ENCODE measurements at regions not wholly inside any gene's neighbourhood (a gene's known extent, or its start where the extent isn't known, plus 50 kb on each side); places are given as distances from the start of the nearest gene placed in this dataset.

- BruUV-seq (replicated peaks): no TSS peak
- POLR2A ChIA-PET: no interaction called here
Observed at GRCh38 chr7:145293228-145293701, 457.4 kb upstream of the TPK1 start.

GRCh38 chr7:145289384-145289783 lies 453.5 kb upstream of the TPK1 start:
- no peaks in the 10 kb centered on the region for H3K4me1 ChIP-seq (ENCODE audit: control insufficient read depth in 1 of 2, insufficient read depth in 2 of 2, low read length in 2 of 2)
- no peaks in the 10 kb centered on the region for H3K36me3 ChIP-seq (ENCODE audit: control insufficient read depth in 1 of 2, insufficient read depth in 2 of 2, low read length in 2 of 2)
- intact Hi-C loops (cut with micrococcal nuclease): no loop called here
- H3K4me3 ChIP-seq (replicated peaks in 1 of 2; ENCODE audit: low read depth in 1 of 2, low read length in 2 of 2): no peak overlapping the region
- no peak overlapping the region for H3K4me2 ChIP-seq (ENCODE audit: low read length)
- H3K27me3 ChIP-seq (ENCODE audit: insufficient read depth, low read length): no peaks in the 10 kb centered on the region
- no peaks in the 10 kb centered on the region for H4K20me1 ChIP-seq (ENCODE audit: insufficient read depth)
- no peaks in the 10 kb centered on the region for H3K9me2 ChIP-seq (ENCODE audit: insufficient read depth)
- no peak overlapping the region for H3K9ac ChIP-seq (ENCODE audit: low read length)
- BruUV-seq (replicated peaks): no TSS peak
- TF ChIP-seq JUND (IDR thresholded peaks at IDR 0.05): no peak
- no peak for TF ChIP-seq SIN3A (IDR thresholded peaks at IDR 0.05; ENCODE audit: low read depth)
- no peak for TF ChIP-seq MAX (IDR thresholded peaks at IDR 0.05)
- no peak for TF ChIP-seq RAD21 (IDR thresholded peaks at IDR 0.05; ENCODE audit: low read depth)
- TF ChIP-seq ZFX (IDR thresholded peaks at IDR 0.05): no peak
- no peak for TF ChIP-seq TCF7L2 (IDR thresholded peaks at IDR 0.05; ENCODE audit: borderline replicate concordance, extremely low read depth, insufficient read depth, insufficient read length)
- no peak for TF ChIP-seq CBX3 (IDR thresholded peaks at IDR 0.05; ENCODE audit: low read depth)
- TF ChIP-seq ELF1 (IDR thresholded peaks at IDR 0.05; ENCODE audit: borderline replicate concordance, low read depth): no peak
- no peak for TF ChIP-seq YY1 (IDR thresholded peaks at IDR 0.05; ENCODE audit: extremely low read depth, insufficient replicate concordance, low read depth, low read length)
- no peak for TF ChIP-seq EZH2 (IDR thresholded peaks at IDR 0.05)
- TF ChIP-seq ATF3 (IDR thresholded peaks at IDR 0.05): no peak
- TF ChIP-seq POLR2AphosphoS5 (IDR thresholded peaks at IDR 0.05; ENCODE audit: low read depth, low read length): no peak
- no peak for TF ChIP-seq EGR1 (IDR thresholded peaks at IDR 0.05; ENCODE audit: low read depth)
- TF ChIP-seq CTCF (IDR thresholded peaks at IDR 0.05 in 2 of 3, conservative IDR thresholded peaks at IDR 0.05 in 1 of 3; ENCODE audit: borderline replicate concordance in 1 of 3, insufficient read depth in 1 of 3, low read depth in 2 of 3, low read length in 2 of 3): no peak
- no peak for TF ChIP-seq EZH2phosphoT487 (IDR thresholded peaks at IDR 0.05; ENCODE audit: borderline replicate concordance)
- RAD21 ChIA-PET (ENCODE audit: low non-redundant PET in 1 of 2, low total read pairs in 2 of 2, uncharacterized antibody in 2 of 2, unreplicated experiment in 2 of 2): no interaction called here
- DNase-seq (ENCODE audit: low read depth, low spot score): no peak
- no peak for ATAC-seq
- POLR2A ChIA-PET: no interaction called here
- peaks cover 2 to 6% of the 10 kb centered on the region in 2 experiments; a peak in 2 of 4 replicates for H3K9me3 ChIP-seq (ENCODE audit: control insufficient read depth in 1 of 2, insufficient read depth in 1 of 2, low read depth in 1 of 2, low read length in 2 of 2)
- no peak overlapping the region for H3K27ac ChIP-seq (ENCODE audit: low read depth, low read length)
- H2AFZ ChIP-seq (ENCODE audit: low read depth, low read length, poor library complexity, severe bottlenecking): no peak overlapping the region
- H3K79me2 ChIP-seq (ENCODE audit: insufficient read depth, low read length): no peaks in the 10 kb centered on the region
- CTCF ChIA-PET: no interaction called here

More at GRCh38 chr7:145293228-145293701, 457.4 kb upstream of the TPK1 start:
- ATAC-seq: no peak
- H3K79me2 ChIP-seq (ENCODE audit: insufficient read depth, low read length): no peaks in the 10 kb centered on the region
- ChIA-PET RAD21 (ENCODE audit: low non-redundant PET in 1 of 2, low total read pairs in 2 of 2, uncharacterized antibody in 2 of 2, unreplicated experiment in 2 of 2) (no interaction called here), CTCF (no interaction called here)
- H3K9me2 ChIP-seq (ENCODE audit: insufficient read depth): no peaks in the 10 kb centered on the region
- TF ChIP-seq JUND (IDR thresholded peaks at IDR 0.05): no peak
- no peak for TF ChIP-seq POLR2A (IDR thresholded peaks at IDR 0.05; ENCODE audit: borderline replicate concordance, extremely low read depth, insufficient read depth, insufficient read length)
- TF ChIP-seq TCF7L2 (IDR thresholded peaks at IDR 0.05; ENCODE audit: borderline replicate concordance, extremely low read depth, insufficient read depth, insufficient read length): no peak
- no peak for TF ChIP-seq YY1 (IDR thresholded peaks at IDR 0.05; ENCODE audit: extremely low read depth, insufficient replicate concordance, low read depth, low read length)
- no peak for TF ChIP-seq SP1 (IDR thresholded peaks at IDR 0.05; ENCODE audit: low read depth)
- no peak for DNase-seq (ENCODE audit: low read depth, low spot score)
- no peak overlapping the region for H3K4me2 ChIP-seq (ENCODE audit: low read length)
- H3K9me3 ChIP-seq (ENCODE audit: control insufficient read depth in 1 of 2, insufficient read depth in 1 of 2, low read depth in 1 of 2, low read length in 2 of 2): peaks cover 8% of the 10 kb centered on the region in 2 experiments; a peak in 2 of 4 replicates
- no peaks in the 10 kb centered on the region for H3K4me1 ChIP-seq (ENCODE audit: control insufficient read depth in 1 of 2, insufficient read depth in 2 of 2, low read length in 2 of 2)
- intact Hi-C loops (cut with micrococcal nuclease): no loop called here
- H3K36me3 ChIP-seq (ENCODE audit: control insufficient read depth in 1 of 2, insufficient read depth in 2 of 2, low read length in 2 of 2): no peaks in the 10 kb centered on the region
- H3K27me3 ChIP-seq (ENCODE audit: insufficient read depth, low read length): no peaks in the 10 kb centered on the region
- H2AFZ ChIP-seq (ENCODE audit: low read depth, low read length, poor library complexity, severe bottlenecking): no peak overlapping the region
- no peaks in the 10 kb centered on the region for H4K20me1 ChIP-seq (ENCODE audit: insufficient read depth)
- no peak overlapping the region for H3K27ac ChIP-seq (ENCODE audit: low read depth, low read length)
- H3K4me3 ChIP-seq (replicated peaks in 1 of 2; ENCODE audit: low read depth in 1 of 2, low read length in 2 of 2): no peak overlapping the region
- no peak overlapping the region for H3K9ac ChIP-seq (ENCODE audit: low read length)

Measured in HCT116 (cell line).